ENCODE measurements at regions not wholly inside any gene's neighbourhood (a gene's known extent, or its start where the extent isn't known, plus 50 kb on each side); places are given as distances from the start of the nearest gene placed in this dataset.

DNA sequence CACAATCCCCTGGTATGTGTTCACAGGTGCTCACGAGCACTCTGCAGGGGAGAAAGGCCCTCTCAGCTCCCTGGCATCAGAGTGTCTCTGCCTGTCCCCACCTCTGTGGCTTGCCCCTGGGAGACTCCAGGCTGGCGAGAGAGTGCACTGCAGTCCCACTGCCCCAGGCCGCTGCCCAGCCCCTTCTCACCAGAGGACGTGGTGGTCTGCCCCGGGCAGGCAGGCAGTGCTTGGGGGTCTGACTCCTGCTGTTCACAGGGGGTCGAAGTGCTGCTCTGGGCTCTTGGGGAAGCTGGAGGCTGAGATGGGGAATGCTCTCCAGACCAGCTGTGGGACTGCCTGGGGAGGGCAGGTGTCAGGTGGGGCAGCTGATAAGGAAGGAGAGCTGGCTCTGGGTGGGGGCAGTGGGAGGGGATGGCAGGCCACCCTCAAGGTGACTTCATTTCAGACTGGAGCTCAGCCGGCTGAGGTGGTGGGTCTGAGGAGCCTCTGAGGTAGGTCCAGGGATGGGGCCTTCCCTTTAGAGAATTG lies 151.0 kb upstream of the B3GAT1 start:
- H3K79me2 ChIP-seq (ENCODE audit: control insufficient read depth in 1 of 2, insufficient read depth in 2 of 2, low read length in 2 of 2) = no peaks in the 10 kb centered on the region
- H3K23me2 ChIP-seq (ENCODE audit: low read depth, low read length) = peaks cover 4% of the 10 kb centered on the region; the same call in 1 of the 2 replicates
- H3K27me3 ChIP-seq (replicated peaks in 1 of 4; ENCODE audit: control insufficient read depth in 3 of 4, extremely low read depth in 1 of 4, insufficient read depth in 3 of 4, low read length in 3 of 4) = no peaks in the 10 kb centered on the region; a peak in 1 of 7 replicates
- H2AK5ac ChIP-seq (ENCODE audit: low read depth, low read length) = no peak overlapping the region
- H3K9me3 ChIP-seq (ENCODE audit: insufficient read depth in 2 of 2, low read depth in 1 of 2, low read length in 1 of 2) = peaks cover 0 to 3% of the 10 kb centered on the region in 2 experiments; a peak in 1 of 4 replicates
- no peaks in the 10 kb centered on the region for H3K79me1 ChIP-seq (ENCODE audit: low read depth, low read length)
- CTCF ChIA-PET (ENCODE audit: partially characterized antibody) = interaction anchor here (0.5 to 1.4 kb wide), 3 partner anchors 165 to 367 kb away, joined by 3 to 4 read pairs (median 3); no protein-coding TSS in a partner anchor
- H3K14ac ChIP-seq (ENCODE audit: insufficient read length) = no peak overlapping the region
- no peaks in the 10 kb centered on the region; a peak in 1 of 8 replicates for H3K36me3 ChIP-seq (ENCODE audit: control insufficient read depth in 2 of 4, insufficient read depth in 4 of 4, low read length in 3 of 4)
- no peaks in the 10 kb centered on the region for H4K20me1 ChIP-seq (replicated peaks in 1 of 2; ENCODE audit: control insufficient read depth in 1 of 2, insufficient read depth in 2 of 2, low read length in 2 of 2)
- no peak overlapping the region for H3K4me2 ChIP-seq (ENCODE audit: insufficient read depth in 1 of 2, low read depth in 2 of 2, low read length in 2 of 2)
- H4K5ac ChIP-seq (ENCODE audit: insufficient read length, low read depth, low read length) = no peak overlapping the region
- FAIRE-seq (no peak), DNase-seq (ENCODE audit: low read depth in 1 of 2, low spot score in 2 of 2) (peak in 1 of 2 experiments; percentile 26)
- H2BK120ac ChIP-seq (replicated peaks; ENCODE audit: low read depth, low read length) = no peak overlapping the region
- H3K4ac ChIP-seq (replicated peaks; ENCODE audit: insufficient read length, low read depth, low read length) = no peak overlapping the region
- no peak overlapping the region for H3K4me3 ChIP-seq (ENCODE audit: extremely low read depth in 1 of 4, insufficient read depth in 2 of 4, low read depth in 3 of 4, low read length in 4 of 4)
- no peak overlapping the region for H3K56ac ChIP-seq (replicated peaks; ENCODE audit: insufficient read length, low read depth, low read length)
- H4K8ac ChIP-seq (ENCODE audit: extremely low read depth, insufficient read depth, low read length) = no peak overlapping the region; the same call in 1 of the 2 replicates
- H2BK5ac ChIP-seq (ENCODE audit: low read depth, low read length) = no peak overlapping the region
- no peak overlapping the region for H3K9ac ChIP-seq (replicated peaks in 1 of 4; ENCODE audit: extremely low read depth in 1 of 4, low read depth in 3 of 4, low read length in 3 of 4)
- no peak overlapping the region for H3K18ac ChIP-seq (ENCODE audit: extremely low read depth, low read length)
- no peak overlapping the region for H3K23ac ChIP-seq (ENCODE audit: insufficient read length)
- H2AFZ ChIP-seq (ENCODE audit: low read length) = no peak overlapping the region
- no peak overlapping the region for H2BK12ac ChIP-seq (ENCODE audit: low read depth, low read length)
- H3K27ac ChIP-seq (ENCODE audit: low read depth, low read length) = no peak overlapping the region
- no peak overlapping the region for H4K91ac ChIP-seq (replicated peaks; ENCODE audit: insufficient read length, low read length)
- H2BK20ac ChIP-seq (ENCODE audit: low read length) = no peak overlapping the region
- no peak overlapping the region for H2BK15ac ChIP-seq (ENCODE audit: low read length)
- POLR2A ChIA-PET (ENCODE audit: partially characterized antibody) = no interaction called here
- WGBS, 2 experiments (ENCODE audit: extremely low coverage in 1 of 2, insufficient coverage in 1 of 2, insufficient read length in 1 of 2, insufficient replicate concordance in 2 of 2, low coverage in 1 of 2, low lambda C conversion rate in 2 of 2, missing lambda C conversion rate in 1 of 2) = 79% methylated on average over 7 of the region's 7 CpGs; no CpG with 5 or more reads in 1 of the 2 experiments
- TF ChIP-seq BCL11A (IDR thresholded peaks at IDR 0.05; ENCODE audit: low read depth in 2 of 2, low read length in 2 of 2) = no peak
- no peak for TF ChIP-seq JUND (IDR thresholded peaks at IDR 0.05; ENCODE audit: low read length)
- no peak for TF ChIP-seq SIX5 (IDR thresholded peaks at IDR 0.05; ENCODE audit: low read depth, low read length)
- TF ChIP-seq SP4 (IDR thresholded peaks at IDR 0.05; ENCODE audit: low read length) = no peak
- TF ChIP-seq POLR2AphosphoS5 (IDR thresholded peaks at IDR 0.05; ENCODE audit: low read depth, low read length) = no peak
- H3K4me1 ChIP-seq (replicated peaks in 1 of 4; ENCODE audit: control insufficient read depth in 3 of 4, insufficient read depth in 4 of 4, low read length in 3 of 4) = peaks cover 0 to 4% (median 1%) of the 10 kb centered on the region in 4 experiments; a peak in 4 of 7 replicates
